GM18907 (cell line): ENCODE measurements at regions not wholly inside any gene's neighbourhood (a gene's known extent, or its start where the extent isn't known, plus 50 kb on each side); places are given as distances from the start of the nearest gene placed in this dataset.

Experiments used
- ATAC-seq: cut with Tn5 transposase; IDR thresholded peaks from one replicate; pipeline ENCODE4 v1.9.1; 2021; ENCODE audit warnings: mild to moderate bottlenecking, moderate library complexity; ENCODE audit not compliant: unreplicated experiment

DNA sequence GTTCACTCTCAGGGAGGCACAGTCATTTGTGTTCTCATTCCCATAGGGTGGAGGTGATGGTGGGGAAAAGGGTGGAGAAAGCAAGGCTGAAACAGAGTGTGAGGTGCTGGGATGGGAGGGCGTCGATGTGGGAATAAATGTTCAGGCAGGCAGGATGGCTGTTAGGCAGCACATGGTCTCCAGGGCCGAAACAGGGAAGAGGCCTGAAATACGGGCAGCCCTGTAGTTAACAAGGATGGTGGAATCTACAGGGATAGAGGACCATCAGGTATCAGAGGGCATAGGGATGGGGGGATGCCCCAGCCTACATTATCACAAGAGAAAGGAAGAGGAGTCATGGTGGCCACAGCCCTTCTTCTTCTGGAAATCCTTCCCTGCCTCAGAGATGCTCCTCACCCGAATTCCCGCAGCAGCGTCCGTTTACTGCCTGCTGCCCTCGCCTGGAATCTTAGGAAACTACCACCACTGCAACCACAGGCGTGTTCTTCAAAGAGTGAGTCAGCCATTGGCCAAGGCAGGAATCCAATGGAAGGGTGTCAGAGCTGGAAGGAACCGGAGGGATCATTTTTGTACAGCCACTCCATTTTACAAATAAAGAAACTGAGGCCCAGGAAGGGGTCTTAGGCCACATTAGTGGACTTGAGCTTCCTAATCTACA, 49.7 kb upstream of the POMGNT2 start:
- no peak for ATAC-seq
